Activated CD4-positive, CD25-positive, alpha-beta regulatory T cell treated with anti-CD3 and anti-CD28 coated beads, Interleukin-2, amount 50 U/mL, for 72 hours (primary cell): ENCODE measurements at regions not wholly inside any gene's neighbourhood (a gene's known extent, or its start where the extent isn't known, plus 50 kb on each side); places are given as distances from the start of the nearest gene placed in this dataset.

Experiments
- DNase-seq: peaks from one replicate; pipeline ENCODE4 v3.0.0; 2021

DNA sequence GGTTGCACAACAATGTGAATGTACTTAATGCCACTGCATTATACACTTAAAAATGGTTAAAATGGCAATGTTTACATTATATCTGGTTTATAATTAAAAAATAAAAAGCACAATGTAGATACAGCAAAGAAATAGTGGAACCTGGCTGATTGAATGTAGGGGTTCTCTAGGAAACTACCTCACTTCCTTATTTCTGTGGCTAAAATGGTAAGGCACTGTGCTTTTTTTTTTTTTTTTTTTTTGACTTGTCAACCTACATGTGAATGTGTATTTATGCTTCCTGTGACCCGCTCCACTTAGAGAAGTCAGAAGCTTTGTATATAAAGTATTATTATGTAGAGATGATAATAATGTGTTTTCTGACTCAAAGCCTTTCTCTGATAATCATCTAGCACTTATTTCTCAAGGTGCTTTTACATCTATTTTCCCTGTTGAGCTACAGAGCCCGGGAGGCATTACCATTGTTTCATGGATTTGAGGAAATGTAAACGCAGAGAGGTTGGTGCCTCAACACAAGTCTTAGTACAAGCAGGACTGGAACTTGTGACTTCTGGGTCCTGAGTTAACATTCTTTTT, 55.0 kb downstream of the SOX4 start:
- DNase-seq, result no peak

DNA sequence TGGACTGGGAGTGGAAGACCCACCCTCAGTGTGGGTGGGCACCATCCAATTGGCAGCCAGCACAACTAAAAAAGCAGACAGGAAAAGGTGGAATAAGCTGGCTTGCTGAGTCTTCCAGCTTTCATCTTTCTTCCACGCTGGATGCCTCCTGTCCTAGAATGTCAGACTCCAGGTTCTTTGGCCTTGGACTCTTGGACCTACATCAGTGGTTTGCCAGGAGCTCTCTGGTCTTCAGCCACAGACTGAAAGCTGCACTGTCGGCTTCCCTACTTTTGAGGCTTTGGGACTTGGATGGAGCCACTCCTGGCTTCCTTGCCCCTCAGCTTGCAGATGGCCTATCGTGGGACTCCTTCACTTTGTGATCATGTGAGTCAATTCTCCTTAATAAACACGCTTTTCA, 59.8 kb downstream of the SOX4 start:
- no peak for DNase-seq

DNA sequence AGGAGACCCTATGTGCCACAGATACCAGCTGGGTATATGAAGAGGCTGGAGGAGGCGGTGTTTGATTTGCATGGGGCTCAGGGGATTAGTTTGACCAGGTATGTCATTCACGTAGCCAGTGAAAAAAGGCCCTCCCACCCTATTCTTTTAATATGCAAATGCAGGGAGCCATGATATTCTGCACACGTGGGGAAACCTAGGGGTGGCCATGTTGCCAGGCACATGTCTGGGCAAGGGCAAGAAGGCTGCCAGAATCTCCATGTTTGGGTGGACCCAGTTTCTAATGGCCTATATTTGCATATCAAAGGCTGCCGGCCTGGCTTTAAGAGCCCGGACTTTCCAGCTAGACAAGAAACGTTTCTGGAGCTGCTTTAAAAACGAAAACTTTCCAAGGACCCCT, 60.4 kb downstream of the SOX4 start:
- DNase-seq, result no peak

DNA sequence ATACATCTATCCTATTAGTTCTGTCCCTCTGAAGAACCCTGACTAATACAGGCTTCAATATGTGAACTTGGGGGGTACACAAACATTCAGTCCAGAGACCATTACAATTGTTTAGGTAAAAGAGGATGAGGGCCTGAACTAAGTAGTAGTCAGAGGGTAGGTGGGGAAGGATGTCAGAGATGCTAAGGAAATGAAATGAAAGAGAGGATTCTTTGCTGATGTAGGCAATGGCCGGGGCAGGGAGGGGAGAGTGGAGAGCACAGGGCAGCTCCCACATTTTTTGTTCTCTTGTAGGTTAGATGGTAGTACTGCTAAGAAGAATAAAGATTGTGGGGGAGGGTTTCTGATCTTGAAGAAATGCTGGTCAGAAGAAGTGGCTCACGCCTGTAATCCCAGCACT, 60.8 kb downstream of the SOX4 start:
- no peak for DNase-seq

DNA sequence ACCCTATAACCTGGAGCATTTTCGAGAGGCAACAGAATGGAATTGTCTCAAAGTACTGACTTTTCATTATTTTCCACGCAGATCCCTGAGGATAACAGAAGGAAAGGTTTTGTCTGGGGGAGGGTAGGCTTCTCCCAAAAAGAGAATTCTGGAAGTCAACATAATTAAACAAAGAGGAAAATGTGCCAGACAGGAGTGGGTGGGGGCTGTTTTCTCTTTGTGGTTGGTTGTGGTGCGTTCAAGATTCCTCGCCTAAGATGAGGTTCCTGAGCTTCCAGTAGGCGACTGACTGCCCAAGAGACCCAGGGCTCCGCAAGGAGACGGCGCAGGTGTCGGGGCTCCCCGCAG, 70.4 kb downstream of the SOX4 start:
- DNase-seq, result no peak

DNA sequence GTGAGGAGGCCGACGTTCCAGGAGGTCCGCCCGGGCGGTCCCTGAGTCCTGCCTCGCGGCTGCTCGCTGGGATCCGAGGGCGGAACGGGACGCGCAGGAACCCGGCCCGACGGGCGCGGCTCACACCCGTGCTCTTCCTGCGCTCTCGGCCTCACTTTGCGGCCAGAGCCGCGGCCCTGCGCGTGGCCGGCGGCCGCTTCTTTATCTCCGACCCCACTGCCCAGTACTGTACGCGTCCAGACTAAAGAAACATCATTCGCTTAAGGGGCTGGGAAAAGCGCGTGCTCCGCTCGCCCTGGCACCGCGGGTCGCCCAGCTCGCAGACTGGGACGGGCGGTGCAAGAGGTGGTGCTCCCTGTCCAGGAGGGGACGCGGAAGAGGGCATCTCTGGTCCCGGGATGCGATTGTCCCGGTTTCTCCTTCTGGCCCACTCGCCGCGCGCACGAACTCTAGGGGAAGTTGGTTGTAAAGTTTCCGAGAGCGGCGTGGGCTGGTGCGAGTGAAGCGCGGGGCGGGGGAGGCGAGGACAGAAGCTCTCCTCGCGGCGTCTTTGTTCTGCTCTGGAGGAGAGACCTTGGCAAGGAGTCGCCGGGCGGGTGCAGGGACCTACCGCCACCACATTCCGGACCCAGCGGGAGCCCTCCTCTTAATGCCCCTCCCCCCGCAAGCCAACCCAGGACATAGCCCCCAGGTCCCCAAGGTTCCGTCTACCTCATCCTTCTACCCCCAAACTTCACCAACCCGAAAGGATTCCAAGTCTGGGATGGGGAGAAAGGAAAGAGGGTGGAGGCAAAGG, 71.0 kb downstream of the SOX4 start:
- DNase-seq, result no peak

DNA sequence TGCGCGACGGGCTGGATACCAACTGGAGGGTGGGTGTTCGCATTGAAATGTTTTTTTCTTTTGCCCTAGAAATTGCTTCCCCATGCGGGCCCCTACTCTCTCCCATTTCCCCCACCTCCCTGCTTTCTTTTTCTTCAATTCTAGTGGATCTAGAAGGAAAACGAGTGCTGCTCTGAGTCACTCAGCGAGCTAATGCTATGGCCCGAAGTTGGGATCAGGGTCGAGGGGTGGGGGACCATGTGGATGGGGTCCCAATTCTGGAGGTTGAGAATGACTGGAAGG, 71.5 kb downstream of the SOX4 start:
- DNase-seq, result no peak

DNA sequence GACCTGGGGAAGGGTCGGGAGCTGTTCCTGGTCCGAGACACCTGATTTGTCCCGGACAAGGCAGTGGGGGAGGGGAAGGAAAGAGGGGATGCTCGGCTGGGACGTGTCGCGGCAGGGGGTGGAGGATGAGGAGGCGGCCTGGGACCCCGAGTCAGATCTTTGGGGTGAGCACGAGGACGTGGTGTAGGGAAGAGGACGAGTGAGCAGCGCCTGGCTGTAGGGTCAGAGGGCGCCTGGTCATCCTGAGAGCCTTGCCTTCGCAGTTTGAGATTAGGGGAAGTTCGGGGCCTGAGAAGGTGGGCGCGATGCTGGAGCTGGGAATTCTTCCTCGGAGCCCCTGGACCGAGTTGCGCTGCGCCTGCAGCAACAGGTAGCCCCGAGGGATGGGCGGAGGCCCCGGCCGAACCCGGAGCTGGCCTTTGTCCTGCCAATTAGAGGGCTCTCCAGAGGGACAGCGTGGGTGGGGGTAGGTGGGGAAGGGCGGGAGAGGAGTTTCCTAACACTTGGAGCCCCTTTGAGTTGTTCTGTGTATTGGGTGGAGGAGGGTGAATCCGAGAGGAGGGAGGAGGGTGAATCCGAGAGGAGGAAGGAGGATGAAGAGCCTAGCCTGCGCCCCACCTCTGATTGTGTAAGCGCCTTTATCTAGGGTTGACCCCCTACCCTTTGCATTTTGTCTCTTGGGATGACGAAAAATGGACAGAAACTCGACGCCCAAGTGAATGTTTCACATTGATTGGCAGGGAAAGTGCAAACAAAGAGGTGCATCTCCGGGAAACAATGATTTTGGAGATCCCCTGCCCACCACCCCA, 72.0 kb downstream of the SOX4 start:
- no peak for DNase-seq

DNA sequence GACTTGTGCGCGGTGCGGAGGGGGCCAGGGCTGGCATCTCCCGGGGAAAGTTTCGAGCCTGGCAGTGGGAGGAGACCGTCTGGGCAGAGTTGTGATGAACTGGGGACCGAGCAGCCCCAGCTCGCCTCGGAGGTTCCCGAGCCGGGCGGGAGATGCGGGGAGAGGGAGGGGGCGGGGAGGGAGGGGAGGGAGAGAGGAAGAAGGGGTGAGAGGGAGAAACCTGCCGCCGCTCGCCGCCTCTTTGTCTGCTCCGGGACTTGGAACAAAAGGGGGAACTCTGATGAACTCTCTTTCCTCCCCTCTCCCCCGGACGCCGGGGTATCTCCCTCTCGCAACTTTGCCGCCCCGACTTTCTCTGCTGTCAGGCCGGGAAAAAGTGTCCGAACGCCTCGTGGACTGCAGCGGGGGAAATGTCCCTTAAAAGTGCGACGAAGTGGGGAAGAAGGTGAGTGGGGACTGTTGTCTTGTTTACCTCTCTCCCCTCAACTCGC, 72.7 kb downstream of the SOX4 start:
- DNase-seq, result no peak

DNA sequence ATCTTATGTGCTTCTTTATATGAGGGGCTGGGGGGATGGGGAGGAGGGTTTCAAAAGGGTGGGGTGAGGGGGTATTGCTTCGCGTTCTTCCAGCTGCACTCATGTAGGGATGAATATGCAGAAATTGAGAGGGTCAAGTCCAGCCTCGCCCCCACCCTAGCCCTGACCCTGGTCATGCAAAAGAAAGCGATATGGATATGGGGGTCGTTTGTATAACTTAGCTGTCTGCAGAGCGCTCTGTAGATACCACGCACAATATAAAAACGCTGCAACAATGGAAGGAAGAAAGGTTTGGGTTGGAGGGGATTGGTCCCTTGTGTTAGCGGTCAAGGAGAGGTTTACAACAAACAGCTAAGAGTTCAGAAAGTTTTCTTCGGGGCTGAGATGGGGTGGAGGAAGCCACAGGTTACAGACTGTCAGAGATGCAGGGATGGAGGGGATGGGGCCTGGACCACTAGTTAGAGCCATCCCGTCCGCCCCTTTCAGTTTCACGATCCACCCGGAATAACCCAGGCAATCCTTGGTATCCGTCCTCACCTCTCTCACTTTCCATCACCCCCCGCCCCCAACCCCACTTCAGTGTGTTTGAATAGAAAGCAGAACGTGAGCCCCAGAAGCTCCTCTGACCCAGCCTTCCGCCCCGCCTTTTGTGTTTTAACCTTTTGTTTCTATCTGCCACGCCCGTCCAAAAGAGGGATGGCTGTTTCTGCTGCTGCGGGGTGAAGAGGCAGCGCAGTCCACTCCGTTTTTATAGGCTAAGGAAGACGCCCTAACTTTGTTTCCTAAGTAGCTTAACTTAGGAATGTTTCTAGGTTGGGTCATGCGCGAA, 73.5 kb downstream of the SOX4 start:
- DNase-seq, result no peak

DNA sequence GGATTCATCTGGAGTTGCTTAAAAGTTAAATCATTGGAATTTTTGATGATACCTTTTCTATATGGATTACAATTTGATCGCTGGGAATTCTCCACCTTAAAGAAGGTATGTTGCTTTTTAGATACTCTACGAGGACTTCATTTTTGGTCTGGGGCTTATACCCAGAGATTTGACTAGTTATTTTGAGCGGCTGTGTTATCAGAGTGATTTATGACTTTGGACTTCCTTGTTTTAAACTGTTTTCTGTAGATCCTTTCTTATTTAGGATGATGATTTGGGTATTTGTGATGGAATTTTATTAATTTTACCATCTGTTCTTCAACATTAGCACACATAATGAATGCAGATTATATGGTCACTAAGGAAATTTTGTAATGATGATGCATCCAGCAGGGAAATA, 75.2 kb downstream of the SOX4 start:
- DNase-seq, result no peak

DNA sequence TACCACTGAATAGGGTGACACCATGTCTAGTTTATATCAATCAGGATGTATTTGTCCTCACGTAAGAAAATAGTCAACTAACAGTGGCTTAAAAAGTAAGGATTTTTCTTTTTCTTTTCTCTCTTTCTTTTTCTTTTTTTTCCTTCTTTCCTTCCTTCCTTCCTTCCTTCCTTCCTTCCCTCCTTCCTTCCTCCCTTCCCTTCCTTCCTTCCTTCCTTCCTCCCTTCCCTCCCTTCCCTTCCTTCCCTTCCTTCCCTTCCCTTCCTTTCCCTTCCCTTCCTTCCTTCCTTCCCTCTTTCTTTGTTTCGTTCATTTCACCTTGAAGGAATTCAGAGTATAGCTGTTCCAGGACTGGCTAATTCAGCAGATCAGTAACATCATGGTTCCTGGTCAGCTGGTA, 83.2 kb downstream of the SOX4 start:
- no peak for DNase-seq

DNA sequence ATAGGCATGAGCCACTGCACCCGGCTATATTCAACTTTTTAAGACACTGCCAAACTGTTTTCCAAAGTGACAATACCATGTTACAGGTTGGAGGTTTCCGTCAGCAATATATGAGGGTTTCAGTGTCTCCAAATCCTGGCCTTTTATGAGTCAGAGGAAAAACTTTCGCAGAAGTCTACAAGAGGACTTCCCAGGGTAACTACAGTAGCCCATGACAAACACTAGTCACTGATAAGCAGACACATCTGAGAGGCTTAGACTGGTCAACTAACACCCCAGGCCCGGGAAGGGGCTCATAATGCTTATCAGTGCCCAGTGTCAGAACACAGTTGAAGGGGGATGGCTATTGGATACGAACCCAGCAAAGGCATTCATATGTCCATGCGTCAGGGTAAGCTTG, 85.4 kb downstream of the SOX4 start:
- DNase-seq, result no peak

DNA sequence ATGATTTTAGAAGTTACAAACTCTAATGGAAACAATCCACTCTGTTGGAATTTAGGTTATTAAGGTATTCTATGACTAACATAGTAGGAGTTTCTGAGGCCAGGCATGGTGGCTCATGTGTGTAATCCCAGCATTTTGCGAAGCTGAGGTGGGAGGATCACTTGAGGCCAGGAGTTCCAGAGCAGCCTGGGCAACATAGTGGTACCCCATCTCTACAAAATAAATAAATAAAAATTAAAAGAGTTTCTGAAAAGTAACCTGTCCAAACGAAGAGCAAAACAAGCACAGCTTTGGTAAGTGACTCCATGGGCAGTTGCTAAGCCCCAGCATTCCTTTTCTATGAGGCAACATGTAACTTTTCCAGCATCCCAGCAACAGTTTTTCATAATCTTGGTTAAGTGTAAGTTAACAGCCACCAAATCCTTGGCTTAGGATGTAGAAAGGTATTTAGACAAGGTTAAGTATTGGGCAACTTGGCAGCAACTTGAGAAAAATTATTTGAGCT, 86.3 kb downstream of the SOX4 start:
- no peak for DNase-seq

DNA sequence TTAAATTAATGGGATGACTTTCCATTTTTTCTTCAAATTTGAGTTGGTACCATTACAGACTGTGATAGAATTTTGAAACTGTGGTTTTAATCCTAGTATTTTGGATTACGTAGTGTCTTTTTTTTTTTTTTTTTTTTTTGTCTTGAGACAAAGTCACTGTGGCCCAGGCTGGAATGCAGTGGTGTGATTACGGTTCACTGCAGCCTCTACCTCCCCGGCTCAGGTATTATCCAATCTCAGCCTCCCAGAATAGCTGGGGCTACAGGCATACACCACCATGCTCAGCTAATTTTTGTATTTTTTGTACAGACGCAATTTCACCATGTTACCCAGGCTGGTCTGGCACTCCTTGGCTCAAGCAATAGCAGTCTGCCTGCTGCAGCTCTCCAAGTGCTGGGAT, 87.1 kb downstream of the SOX4 start:
- no peak for DNase-seq

DNA sequence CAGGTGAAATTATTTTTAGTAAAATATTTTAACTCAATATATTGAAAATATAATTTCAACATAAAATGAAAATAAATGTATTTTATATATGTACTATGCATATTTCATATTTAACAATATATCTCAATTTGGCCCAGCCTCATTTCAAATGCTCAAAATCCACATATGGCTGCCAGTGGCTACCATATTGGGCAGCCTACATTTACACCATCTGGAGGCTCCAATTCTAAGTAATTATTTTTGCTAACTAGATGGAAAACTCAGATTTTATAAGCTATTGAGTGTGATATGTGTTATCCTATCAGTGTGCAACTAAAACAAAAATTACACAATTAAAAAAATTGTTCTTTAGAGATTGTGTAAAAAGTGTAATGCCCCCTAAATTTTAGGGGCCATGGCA, 96.9 kb downstream of the SOX4 start:
- DNase-seq, result no peak

DNA sequence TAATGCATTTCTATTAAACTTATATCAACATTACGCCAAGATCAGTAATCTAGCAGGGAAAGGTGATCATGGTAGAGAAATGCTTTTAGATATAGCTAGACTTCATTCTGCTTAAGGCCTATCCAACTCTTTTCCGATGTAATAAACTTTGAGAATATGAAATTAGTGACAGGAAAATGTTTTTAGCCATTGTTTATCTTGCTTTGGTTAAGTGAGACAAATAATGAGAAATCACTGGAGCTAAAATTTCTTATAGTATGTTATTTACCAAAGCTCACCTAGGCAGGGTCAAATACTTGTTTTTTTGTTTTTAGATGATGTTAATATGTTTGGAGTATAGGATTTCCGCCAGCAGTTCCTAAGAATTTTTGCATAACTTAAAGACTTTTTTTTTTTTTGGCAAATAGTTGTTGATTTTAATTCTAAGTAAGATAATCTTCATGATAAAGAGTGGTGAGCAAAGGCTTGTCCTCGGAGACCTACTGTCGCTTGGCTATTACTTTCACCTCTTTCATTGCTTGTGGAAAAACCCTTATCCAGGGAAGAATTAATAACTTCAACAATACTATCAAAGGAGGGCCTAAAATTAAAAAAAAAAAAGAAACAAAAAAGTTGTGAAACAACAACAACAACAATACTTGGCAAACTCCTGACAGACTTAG, 98.3 kb downstream of the SOX4 start:
- no peak for DNase-seq

DNA sequence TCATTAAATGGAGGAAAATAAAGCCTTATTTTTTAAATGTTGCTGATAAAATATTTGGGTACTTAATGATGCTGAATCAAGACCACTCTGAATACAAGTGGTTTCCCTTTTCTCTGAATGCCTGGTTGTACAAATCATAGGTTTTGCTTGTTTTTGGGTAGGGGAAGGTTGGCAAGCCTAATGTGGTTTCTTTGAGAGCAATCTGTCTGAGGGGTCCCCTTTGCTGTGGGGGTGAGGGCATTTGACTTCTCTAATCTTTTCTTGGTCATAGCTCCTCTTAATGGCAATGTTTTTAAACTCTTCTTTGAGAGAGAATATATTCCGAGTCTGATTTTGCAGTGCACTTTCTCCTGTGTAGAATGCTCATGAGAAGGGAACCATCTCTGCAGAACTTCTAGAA, 99.2 kb downstream of the SOX4 start:
- DNase-seq, result no peak

DNA sequence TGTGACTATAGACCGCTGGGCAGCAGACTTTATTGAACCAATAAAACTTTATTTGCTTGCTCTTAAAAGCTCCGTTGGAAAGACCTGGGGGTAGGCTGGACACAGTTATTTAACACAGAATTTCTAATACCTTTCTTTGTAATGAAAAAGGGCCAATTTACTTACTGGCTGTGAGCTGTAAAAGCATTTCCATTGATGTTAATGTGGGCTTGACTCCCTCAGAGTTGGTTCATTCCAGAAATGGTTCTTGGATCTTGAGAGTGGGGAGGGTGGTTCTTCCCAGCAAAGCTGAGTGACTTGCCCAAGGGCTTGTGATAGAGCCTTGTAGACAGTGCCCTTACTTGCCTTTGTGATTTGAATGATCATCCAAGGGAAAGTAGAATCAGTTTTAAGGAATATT, 100.6 kb downstream of the SOX4 start:
- DNase-seq, result no peak

DNA sequence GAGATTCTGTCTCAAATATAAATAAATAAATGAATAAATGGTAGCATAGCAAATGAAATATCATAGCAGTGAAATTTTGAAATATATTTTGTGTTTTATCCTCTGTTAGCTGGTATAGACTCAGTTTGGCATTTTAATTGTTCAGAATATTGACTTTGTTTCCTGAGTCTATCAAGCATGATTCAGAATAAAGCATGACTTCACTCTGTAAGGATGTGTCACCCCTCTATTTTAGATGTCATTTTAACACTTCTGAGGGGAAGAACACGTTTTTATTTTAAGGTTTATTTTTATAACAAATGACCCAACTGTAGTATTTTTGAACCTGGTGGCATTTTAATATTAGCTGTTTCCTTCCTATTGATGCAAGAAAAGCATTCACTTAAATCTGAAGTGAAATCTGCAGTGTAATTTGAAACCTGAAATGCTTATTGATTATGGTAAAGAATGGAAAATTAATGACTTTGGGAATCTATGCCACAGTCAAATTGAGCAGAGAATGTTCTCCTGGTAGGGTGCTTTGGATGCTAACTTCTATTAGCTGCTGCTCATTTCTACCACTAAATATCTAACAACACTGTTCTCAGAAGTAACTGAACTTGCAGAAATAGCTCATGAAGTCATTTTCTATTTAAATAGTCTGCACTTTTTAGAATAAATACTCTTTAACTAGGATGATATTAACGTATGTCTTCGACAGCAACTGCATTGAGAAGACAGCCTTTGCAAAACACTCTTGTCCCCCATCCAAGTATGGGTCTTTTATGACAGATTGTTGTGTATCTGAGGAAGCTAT, 114.2 kb downstream of the SOX4 start:
- no peak for DNase-seq

DNA sequence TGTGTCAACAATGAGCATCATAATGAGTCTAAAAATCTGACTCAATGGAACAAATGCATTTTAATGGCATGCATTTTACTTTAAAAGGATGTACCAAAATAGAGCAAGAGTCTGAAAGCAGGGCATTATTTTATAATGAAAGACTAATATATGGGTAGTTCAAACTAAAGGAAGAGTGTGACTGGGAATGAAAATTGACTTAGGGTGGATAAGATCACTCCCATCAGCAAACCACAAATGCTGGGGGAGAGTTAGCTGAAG, 114.7 kb downstream of the SOX4 start:
- no peak for DNase-seq

DNA sequence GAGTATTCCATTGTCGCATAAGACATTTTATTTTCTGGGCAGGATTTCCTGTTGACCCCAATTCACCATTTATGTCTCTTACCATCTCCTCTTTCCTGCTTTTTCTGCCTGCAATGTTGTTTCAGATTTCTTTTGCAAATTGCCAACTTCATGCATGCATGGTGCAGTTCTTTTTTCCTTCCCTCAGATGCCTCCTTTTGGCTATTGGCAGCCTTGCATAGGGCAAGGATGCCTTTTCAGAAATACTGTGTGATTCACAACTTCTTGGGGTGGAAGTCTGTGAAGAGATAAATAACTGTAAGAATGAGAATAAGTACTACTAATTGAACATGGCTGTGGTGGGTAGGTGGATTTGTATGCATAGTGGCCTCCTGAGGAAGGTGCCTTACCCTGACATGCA, 116.7 kb downstream of the SOX4 start:
- DNase-seq, result no peak
